AG04450 (cell line): ENCODE measurements at regions not wholly inside any gene's neighbourhood (a gene's known extent, or its start where the extent isn't known, plus 50 kb on each side); places are given as distances from the start of the nearest gene placed in this dataset.

Experiments used
- CTCF ChIA-PET: fragments of 300-600, 350-600 bp; formaldehyde crosslinking; extraction: SDS; loops from one replicate; lab custom pipeline; 2022; ENCODE audit warnings: antibody characterized with exemption, inconsistent platforms; lab: Charles Lee
- POLR2A ChIA-PET: fragments of 350-600 bp; formaldehyde crosslinking; extraction: SDS; loops from one replicate; lab custom pipeline; 2021; ENCODE audit warnings: antibody characterized with exemption, inconsistent platforms; lab: Yijun Ruan, JAX
- DNase-seq: peaks from one replicate; pipeline ENCODE4 v3.0.0-alpha.2; 2011; ENCODE audit warnings: low read depth, low spot score
- H3K27ac ChIP-seq: one replicate; pipeline ENCODE4 v1.5.1; 2012; ENCODE audit warnings: low read depth, low read length, control low read depth
- H3K27me3 ChIP-seq: one replicate; pipeline ENCODE4 v1.6.0; 2012; ENCODE audit warnings: low read length; ENCODE audit not compliant: control insufficient read depth, insufficient read depth
- H3K4me3 ChIP-seq: 2 replicates; pipeline ENCODE4 v1.5.1; 2011; ENCODE audit warnings: mild to moderate bottlenecking, low read depth, low read length, control low read depth
- H3K9me3 ChIP-seq: 2 replicates; pipeline ENCODE4 v1.5.1; 2012; ENCODE audit warnings: low read length; ENCODE audit not compliant: control insufficient read depth, insufficient read depth
- CTCF ChIP-seq: IDR thresholded peaks from 2 replicates; pipeline ENCODE4 v1.5.1; 2011; ENCODE audit warnings: low read depth, low read length, control low read depth, inconsistent platforms

DNA sequence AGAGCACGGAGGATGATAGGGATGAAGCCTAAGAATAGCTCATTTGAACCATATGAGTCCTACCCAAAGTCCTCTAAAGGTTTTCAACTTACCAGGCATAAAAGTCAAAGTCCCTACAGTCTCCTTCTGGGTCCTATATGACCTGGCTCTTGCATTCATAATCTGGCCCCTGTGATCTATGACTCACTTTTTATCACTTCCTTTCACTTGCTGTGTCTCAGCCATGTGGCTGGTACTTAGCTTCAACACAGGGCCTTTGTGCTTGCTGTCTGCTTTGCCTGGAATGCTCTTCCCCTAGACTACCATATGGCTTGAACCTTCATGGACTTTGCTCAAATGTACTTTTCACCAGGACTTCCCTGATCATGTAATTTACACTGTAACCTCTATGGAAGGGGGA is 137.6 kb upstream of the TMTC1 start:
- no peak for TF ChIP-seq CTCF
- H3K9me3 ChIP-seq: no peaks in the 10 kb centered on the region
- DNase-seq: no peak
- CTCF ChIA-PET: no interaction called here
- no peaks in the 10 kb centered on the region for H3K27me3 ChIP-seq
- H3K27ac ChIP-seq: no peak overlapping the region
- H3K4me3 ChIP-seq: no peak overlapping the region
- POLR2A ChIA-PET: no interaction called here

DNA sequence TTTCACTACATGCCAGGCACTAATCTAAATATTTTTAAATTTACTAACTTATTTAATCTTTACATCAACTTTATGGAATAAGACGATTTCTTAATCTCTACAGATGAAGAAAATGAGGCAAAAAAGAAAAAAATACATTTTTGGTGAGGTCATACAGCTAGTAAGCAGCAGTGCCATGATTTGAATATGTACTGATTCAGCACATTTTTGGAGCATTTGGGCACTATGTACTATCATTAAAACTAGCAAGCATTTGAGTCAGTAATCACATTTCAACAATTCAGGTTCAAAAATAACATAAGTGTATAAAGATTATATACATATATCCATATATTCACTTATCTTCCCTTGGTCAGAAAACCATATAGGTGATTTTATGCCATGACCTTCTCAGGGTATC is 124.4 kb upstream of the TMTC1 start:
- H3K4me3 ChIP-seq: no peak overlapping the region
- H3K27ac ChIP-seq: no peak overlapping the region
- no peak for DNase-seq
- H3K9me3 ChIP-seq: no peaks in the 10 kb centered on the region; the same call in 1 of the 2 replicates
- ChIA-PET CTCF (no interaction called here), POLR2A (no interaction called here)
- TF ChIP-seq CTCF: no peak
- H3K27me3 ChIP-seq: no peaks in the 10 kb centered on the region

GRCh38 chr12:29907461-29907860 is 123.7 kb upstream of the TMTC1 start:
- DNase-seq: no peak
- Histone ChIP-seq H3K27me3 (no peaks in the 10 kb centered on the region), H3K4me3 (no peak overlapping the region), H3K9me3 (no peaks in the 10 kb centered on the region; the same call in 1 of the 2 replicates), H3K27ac (no peak overlapping the region)
- no peak for TF ChIP-seq CTCF
- POLR2A ChIA-PET: no interaction called here
- CTCF ChIA-PET: no interaction called here

- Histone ChIP-seq H3K27ac (no peak overlapping the region), H3K27me3 (no peaks in the 10 kb centered on the region), H3K9me3 (no peaks in the 10 kb centered on the region), H3K4me3 (no peak overlapping the region)
- no peak for DNase-seq
- ChIA-PET POLR2A (no interaction called here), CTCF (no interaction called here)
- TF ChIP-seq CTCF: no peak
These were observed 118.3 kb upstream of the TMTC1 start for GRCh38 chr12:29902043-29902442.

GRCh38 chr12:29901585-29901984 is 117.8 kb upstream of the TMTC1 start:
- Histone ChIP-seq H3K27me3 (no peaks in the 10 kb centered on the region), H3K4me3 (no peak overlapping the region), H3K27ac (no peak overlapping the region), H3K9me3 (no peaks in the 10 kb centered on the region)
- DNase-seq: no peak
- POLR2A ChIA-PET: no interaction called here
- CTCF ChIA-PET: interaction anchor here (1.4 kb wide), 1 partner anchor 381 kb away, joined by 6 read pairs; no protein-coding TSS in a partner anchor
- 0 out of 2 replicates have a peak, but pooled peaks have one; percentile 2 for TF ChIP-seq CTCF
